ENCODE measurements at regions not wholly inside any gene's neighbourhood (a gene's known extent, or its start where the extent isn't known, plus 50 kb on each side); places are given as distances from the start of the nearest gene placed in this dataset.

DNA sequence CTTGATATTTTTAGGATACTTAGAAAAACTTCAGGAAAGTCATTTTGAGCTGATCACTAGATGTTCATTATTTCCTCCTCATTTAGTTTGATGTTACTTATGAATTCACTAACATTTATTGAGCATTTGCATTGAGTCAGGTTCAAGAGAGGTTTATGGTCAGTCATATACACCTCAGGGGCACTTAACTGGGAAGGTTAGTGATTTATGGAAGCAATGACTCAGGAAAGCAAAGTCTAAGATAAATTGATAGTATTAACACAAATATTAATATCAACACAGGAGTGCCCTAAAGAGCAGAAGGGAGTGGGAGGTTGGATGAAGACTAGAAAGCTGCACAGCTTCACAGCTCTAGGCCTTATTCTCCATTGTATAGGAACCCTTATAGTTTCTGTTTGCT, 177.0 kb upstream of the TNFAIP3 start:
- intact Hi-C loops (cut with DNase I) = no loop called here
- no peaks in the 10 kb centered on the region for H3K27me3 ChIP-seq
- H3K36me3 ChIP-seq = no peaks in the 10 kb centered on the region
- H3K27ac ChIP-seq = no peak overlapping the region
- no peaks in the 10 kb centered on the region for H3K4me1 ChIP-seq
- TF ChIP-seq POLR2A (IDR thresholded peaks at IDR 0.05) (no peak), POLR2AphosphoS5 (IDR thresholded peaks at IDR 0.05; ENCODE audit: insufficient read depth in 1 of 2, low read depth in 1 of 2) (no peak)
- TF ChIP-seq, protein P1, sequence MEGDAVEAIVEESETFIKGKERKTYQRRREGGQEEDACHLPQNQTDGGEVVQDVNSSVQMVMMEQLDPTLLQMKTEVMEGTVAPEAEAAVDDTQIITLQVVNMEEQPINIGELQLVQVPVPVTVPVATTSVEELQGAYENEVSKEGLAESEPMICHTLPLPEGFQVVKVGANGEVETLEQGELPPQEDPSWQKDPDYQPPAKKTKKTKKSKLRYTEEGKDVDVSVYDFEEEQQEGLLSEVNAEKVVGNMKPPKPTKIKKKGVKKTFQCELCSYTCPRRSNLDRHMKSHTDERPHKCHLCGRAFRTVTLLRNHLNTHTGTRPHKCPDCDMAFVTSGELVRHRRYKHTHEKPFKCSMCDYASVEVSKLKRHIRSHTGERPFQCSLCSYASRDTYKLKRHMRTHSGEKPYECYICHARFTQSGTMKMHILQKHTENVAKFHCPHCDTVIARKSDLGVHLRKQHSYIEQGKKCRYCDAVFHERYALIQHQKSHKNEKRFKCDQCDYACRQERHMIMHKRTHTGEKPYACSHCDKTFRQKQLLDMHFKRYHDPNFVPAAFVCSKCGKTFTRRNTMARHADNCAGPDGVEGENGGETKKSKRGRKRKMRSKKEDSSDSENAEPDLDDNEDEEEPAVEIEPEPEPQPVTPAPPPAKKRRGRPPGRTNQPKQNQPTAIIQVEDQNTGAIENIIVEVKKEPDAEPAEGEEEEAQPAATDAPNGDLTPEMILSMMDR (IDR thresholded peaks at IDR 0.05) = no peak
- DNase-seq (ENCODE audit: extremely low spot score in 2 of 2) = no peak
- no peak overlapping the region for H3K4me3 ChIP-seq
- no peaks in the 10 kb centered on the region for H3K9me3 ChIP-seq

DNA sequence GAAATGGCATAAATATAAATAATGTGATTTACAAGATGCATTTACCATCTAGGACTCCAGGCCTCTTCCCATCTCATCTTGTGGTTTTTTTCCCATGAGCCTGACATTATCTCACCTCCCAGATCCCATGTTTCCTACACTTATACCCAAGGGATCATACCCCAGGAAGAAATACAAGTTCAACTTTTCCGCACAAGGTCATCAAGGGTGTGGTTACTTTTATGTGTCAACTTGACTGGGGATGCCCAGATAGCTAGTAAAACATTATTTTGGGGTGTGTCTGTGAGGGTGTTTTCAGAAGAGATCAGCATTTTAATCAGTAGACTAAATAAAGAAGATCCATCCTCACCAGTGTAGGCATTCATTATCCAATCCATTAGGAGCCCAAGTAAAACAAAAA, 176.3 kb upstream of the TNFAIP3 start:
- TF ChIP-seq POLR2AphosphoS5 (IDR thresholded peaks at IDR 0.05; ENCODE audit: insufficient read depth in 1 of 2, low read depth in 1 of 2) = no peak
- TF ChIP-seq POLR2A (IDR thresholded peaks at IDR 0.05) = no peak
- H3K4me3 ChIP-seq = no peak overlapping the region
- no peak overlapping the region for H3K27ac ChIP-seq
- no peak for DNase-seq (ENCODE audit: extremely low spot score in 2 of 2)
- no peaks in the 10 kb centered on the region for H3K36me3 ChIP-seq
- intact Hi-C loops (cut with DNase I) = no loop called here
- no peaks in the 10 kb centered on the region for H3K27me3 ChIP-seq
- H3K4me1 ChIP-seq = no peaks in the 10 kb centered on the region
- no peaks in the 10 kb centered on the region for H3K9me3 ChIP-seq

DNA sequence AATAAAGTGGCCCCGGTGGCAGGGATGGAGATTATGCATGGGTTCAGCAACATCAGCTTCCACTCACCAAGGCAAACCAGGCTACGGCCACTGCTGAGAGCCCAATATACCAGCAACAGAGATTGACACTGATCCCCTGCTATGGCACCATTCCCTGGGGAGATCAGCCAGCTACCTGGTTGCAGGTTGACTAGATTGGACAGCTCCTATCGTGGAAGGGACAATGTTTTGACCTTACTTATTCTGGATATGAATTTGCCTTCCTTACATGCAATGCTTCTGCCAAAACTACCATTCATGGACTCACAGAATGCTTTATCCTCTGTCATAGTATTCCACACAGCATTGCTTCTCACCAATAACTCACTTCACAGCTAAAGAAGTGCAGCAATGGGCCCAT, 174.8 kb upstream of the TNFAIP3 start:
- no peak for DNase-seq (ENCODE audit: extremely low spot score in 2 of 2)
- Histone ChIP-seq H3K9me3 (no peaks in the 10 kb centered on the region), H3K27ac (no peak overlapping the region), H3K36me3 (no peaks in the 10 kb centered on the region), H3K4me1 (peaks cover 5% of the 10 kb centered on the region), H3K27me3 (no peaks in the 10 kb centered on the region), H3K4me3 (no peak overlapping the region)
- TF ChIP-seq, protein P1 (IDR thresholded peaks at IDR 0.05) = no peak
- TF ChIP-seq POLR2A (IDR thresholded peaks at IDR 0.05) (no peak), POLR2AphosphoS5 (IDR thresholded peaks at IDR 0.05; ENCODE audit: insufficient read depth in 1 of 2, low read depth in 1 of 2) (no peak)
- intact Hi-C loops (cut with DNase I) = no loop called here

DNA sequence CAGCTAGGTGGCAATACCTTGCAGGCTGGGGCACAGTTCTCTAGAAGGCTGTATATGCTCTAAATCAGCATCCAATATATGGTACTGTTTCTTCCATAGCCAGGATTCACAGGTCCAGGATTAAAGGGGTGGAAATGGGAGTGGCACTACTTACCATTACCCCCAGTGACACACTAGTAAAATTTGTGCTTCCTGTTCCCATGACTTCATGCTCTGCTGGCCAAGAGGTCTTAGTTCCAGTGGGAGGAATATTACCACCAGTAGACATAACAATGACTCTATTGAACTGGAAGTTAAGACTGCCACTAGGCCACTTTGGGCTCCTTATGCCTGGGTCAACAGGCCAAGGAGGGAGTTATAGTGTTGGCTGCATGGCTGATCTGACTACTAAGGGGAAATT, 174.3 kb upstream of the TNFAIP3 start:
- Histone ChIP-seq H3K9me3 (no peaks in the 10 kb centered on the region), H3K27ac (no peak overlapping the region), H3K4me3 (no peak overlapping the region), H3K36me3 (no peaks in the 10 kb centered on the region), H3K4me1 (peaks cover 9% of the 10 kb centered on the region), H3K27me3 (no peaks in the 10 kb centered on the region)
- intact Hi-C loops (cut with DNase I) = no loop called here
- no peak for DNase-seq (ENCODE audit: extremely low spot score in 2 of 2)
- TF ChIP-seq POLR2AphosphoS5 (IDR thresholded peaks at IDR 0.05; ENCODE audit: insufficient read depth in 1 of 2, low read depth in 1 of 2) (no peak), POLR2A (IDR thresholded peaks at IDR 0.05) (no peak)
- TF ChIP-seq, protein P1 (IDR thresholded peaks at IDR 0.05) = no peak

DNA sequence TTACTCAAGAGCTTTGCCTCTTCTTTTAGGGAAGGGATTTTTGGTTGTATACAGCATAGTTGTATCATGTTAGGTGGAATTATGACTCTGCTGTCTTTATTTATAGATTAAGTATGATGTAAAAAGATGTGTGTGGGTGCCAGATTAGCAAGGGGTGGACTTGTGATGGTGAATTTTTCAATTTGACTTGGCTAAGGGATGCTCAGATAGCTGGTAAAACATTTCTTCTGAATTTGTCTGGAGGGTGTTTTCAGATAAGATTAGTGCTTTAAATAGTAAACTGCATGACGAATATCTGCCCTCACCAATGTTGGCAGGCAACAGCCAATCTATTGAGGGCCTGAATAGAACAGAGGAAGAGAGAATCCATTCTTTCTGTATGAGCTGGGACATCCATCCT, 173.3 kb upstream of the TNFAIP3 start:
- DNase-seq (ENCODE audit: extremely low spot score in 2 of 2) = no peak
- Histone ChIP-seq H3K4me3 (no peak overlapping the region), H3K27ac (no peak overlapping the region), H3K36me3 (no peaks in the 10 kb centered on the region), H3K27me3 (no peaks in the 10 kb centered on the region), H3K4me1 (peaks cover 18% of the 10 kb centered on the region), H3K9me3 (no peaks in the 10 kb centered on the region)
- intact Hi-C loops (cut with DNase I) = no loop called here
- TF ChIP-seq POLR2A (IDR thresholded peaks at IDR 0.05) (no peak), POLR2AphosphoS5 (IDR thresholded peaks at IDR 0.05; ENCODE audit: insufficient read depth in 1 of 2, low read depth in 1 of 2) (no peak)
- TF ChIP-seq, protein P1 (IDR thresholded peaks at IDR 0.05) = no peak

DNA sequence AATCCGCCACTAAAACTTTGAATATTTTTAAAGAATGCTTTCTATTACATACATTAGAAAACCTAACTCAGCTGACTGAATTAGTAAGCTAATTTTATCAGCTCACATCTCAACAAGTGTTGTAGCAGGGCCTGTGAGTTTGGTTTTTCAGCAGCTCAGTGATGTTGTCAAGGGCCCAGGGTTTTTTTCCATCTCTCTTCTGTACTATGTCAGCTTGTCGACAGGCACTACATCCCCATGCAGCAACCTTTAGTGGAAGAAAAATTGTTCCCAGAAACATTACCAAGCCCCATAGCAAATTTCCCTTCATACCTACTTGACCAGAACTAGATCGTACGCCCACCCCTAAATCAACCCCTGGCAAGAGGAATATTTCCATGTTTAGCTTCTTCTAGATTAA, 170.3 kb upstream of the TNFAIP3 start:
- H3K36me3 ChIP-seq = no peaks in the 10 kb centered on the region
- intact Hi-C loops (cut with DNase I) = no loop called here
- no peaks in the 10 kb centered on the region for H3K27me3 ChIP-seq
- H3K4me1 ChIP-seq = peaks cover 21% of the 10 kb centered on the region
- no peak overlapping the region for H3K4me3 ChIP-seq
- no peaks in the 10 kb centered on the region for H3K9me3 ChIP-seq
- no peak overlapping the region for H3K27ac ChIP-seq
- TF ChIP-seq, protein P1 (IDR thresholded peaks at IDR 0.05) = no peak
- TF ChIP-seq POLR2AphosphoS5 (IDR thresholded peaks at IDR 0.05; ENCODE audit: insufficient read depth in 1 of 2, low read depth in 1 of 2) = no peak
- no peak for TF ChIP-seq POLR2A (IDR thresholded peaks at IDR 0.05)
- DNase-seq (ENCODE audit: extremely low spot score in 2 of 2) = no peak

All from vagina (tissue), 2 donors.